T47D (cell line): ENCODE measurements at regions not wholly inside any gene's neighbourhood (a gene's known extent, or its start where the extent isn't known, plus 50 kb on each side); places are given as distances from the start of the nearest gene placed in this dataset.
"Not testable (repeated sequence)": the region's sequence is repeated elsewhere in the genome, so short reads cannot be mapped to it uniquely, and the experiment has no call there.

Experiments used
- DNase-seq, 2 experiments: peaks; one replicate each; pipeline versions ENCODE4 v3.0.0 to v3.0.0-alpha.2; 2011 to 2012; ENCODE audit warnings: low read depth in 1 of 2, low spot score in 1 of 2
- JUND ChIP-seq: IDR thresholded peaks from 2 replicates; pipeline ENCODE4 v1.6.1; 2012; ENCODE audit warnings: low read depth
- in situ Hi-C: cut with HindIII; loops from 2 replicates; pipeline ENCODE4 v1.10.0; 2016; ENCODE audit warnings: low sequenced_read_pairs, low pct_unique_long_range_greater_than_20kb

GRCh38 chr17:77049440-77049839 lies 91.3 kb upstream of the SEC14L1 start:
- in situ Hi-C loops = no loop called here
- TF ChIP-seq JUND = no peak
- peak in 1 of 2 experiments; percentile 48 for DNase-seq

GRCh38 chr17:77050901-77051300 lies 89.9 kb upstream of the SEC14L1 start:
- in situ Hi-C loops, DNase-seq: not testable (repeated sequence)

- DNase-seq = peak; percentile 58 to 65
- TF ChIP-seq JUND = no peak
- in situ Hi-C loops = no loop called here
Measured at GRCh38 chr17:77054936-77055335, 85.8 kb upstream of the SEC14L1 start.

- TF ChIP-seq JUND = no peak
- in situ Hi-C loops = no loop called here
Measured at GRCh38 chr17:77055453-77055852, 85.3 kb upstream of the SEC14L1 start.

GRCh38 chr17:77058016-77058415 lies 82.8 kb upstream of the SEC14L1 start:
- no peak for DNase-seq
- in situ Hi-C loops = no loop called here
- TF ChIP-seq JUND = no peak

More at GRCh38 chr17:77055453-77055852, 85.3 kb upstream of the SEC14L1 start:
- DNase-seq = no peak

- TF ChIP-seq JUND = no peak
- no peak for DNase-seq
- in situ Hi-C loops = no loop called here
Measured at GRCh38 chr17:77061669-77062068, 79.1 kb upstream of the SEC14L1 start.

GRCh38 chr17:77064598-77064997 lies 76.2 kb upstream of the SEC14L1 start:
- in situ Hi-C loops = no loop called here
- TF ChIP-seq JUND = no peak
- no peak for DNase-seq

- in situ Hi-C loops = no loop called here
- TF ChIP-seq JUND = no peak
- DNase-seq = no peak
Measured at GRCh38 chr17:77066165-77066564, 74.6 kb upstream of the SEC14L1 start.

- peak; percentile 66 to 78 for DNase-seq
- in situ Hi-C loops = not testable (repeated sequence)
Measured at GRCh38 chr17:77066726-77067409, 73.9 kb upstream of the SEC14L1 start.

- in situ Hi-C loops = no loop called here
- TF ChIP-seq JUND = no peak
Measured at GRCh38 chr17:77068915-77069314, 71.9 kb upstream of the SEC14L1 start.

GRCh38 chr17:77070888-77071279 lies 69.9 kb upstream of the SEC14L1 start:
- in situ Hi-C loops = no loop called here
- TF ChIP-seq JUND = no peak
- no peak for DNase-seq

More at GRCh38 chr17:77068915-77069314, 71.9 kb upstream of the SEC14L1 start:
- no peak for DNase-seq

GRCh38 chr17:77071925-77072490 lies 68.8 kb upstream of the SEC14L1 start:
- in situ Hi-C loops = no loop called here

GRCh38 chr17:77072670-77073069 lies 68.1 kb upstream of the SEC14L1 start:
- no peak for DNase-seq
- in situ Hi-C loops = no loop called here
- TF ChIP-seq JUND = no peak

More at GRCh38 chr17:77071925-77072490, 68.8 kb upstream of the SEC14L1 start:
- no peak for DNase-seq
- no peak for TF ChIP-seq JUND

GRCh38 chr17:77074681-77075080 lies 66.1 kb upstream of the SEC14L1 start:
- in situ Hi-C loops = no loop called here
- no peak for TF ChIP-seq JUND

More at GRCh38 chr17:77074681-77075080, 66.1 kb upstream of the SEC14L1 start:
- DNase-seq = no peak
